GM23338 (cell line): ENCODE measurements at regions not wholly inside any gene's neighbourhood (a gene's known extent, or its start where the extent isn't known, plus 50 kb on each side); places are given as distances from the start of the nearest gene placed in this dataset.

ENCODE experiments used
- ATAC-seq: fragments of 200-7000 bp; cut with Tn5 transposase; 3 replicates; pipeline ENCODE4 v1.9.1; 2020
- DNase-seq: peaks from one replicate; pipeline ENCODE4 v3.0.0-alpha.2; 2015; ENCODE audit warnings: low spot score
- H2AFZ ChIP-seq: fragments of 200-600 bp; sonication (generic); 2 replicates; pipeline ENCODE4 v1.8.0; 2016; ENCODE audit warnings: antibody characterized with exemption, mild to moderate bottlenecking, moderate library complexity
- H3F3A ChIP-seq: fragments of 200-600 bp; sonication (generic); replicated peaks from 2 replicates; pipeline ENCODE4 v1.8.0; 2017; ENCODE audit warnings: antibody characterized with exemption, mixed run types, low read depth
- H3K27ac ChIP-seq: fragments of 200-600 bp; sonication (generic); 2 replicates; pipeline ENCODE4 v1.6.1; 2016; ENCODE audit warnings: low read depth
- H3K27me3 ChIP-seq: fragments of 200-600 bp; sonication (generic); 2 replicates; pipeline ENCODE4 v1.8.0; 2016; ENCODE audit warnings: mild to moderate bottlenecking, mixed run types, moderate library complexity; ENCODE audit not compliant: insufficient read depth
- H3K36me3 ChIP-seq: fragments of 200-600 bp; sonication (generic); 2 replicates; pipeline ENCODE4 v1.8.0; 2016; ENCODE audit warnings: mild to moderate bottlenecking; ENCODE audit not compliant: insufficient read depth
- H3K4me1 ChIP-seq: fragments of 200-600 bp; sonication (generic); 2 replicates; pipeline ENCODE4 v1.8.0; 2016; ENCODE audit warnings: mild to moderate bottlenecking, moderate library complexity; ENCODE audit not compliant: insufficient read depth
- H3K4me2 ChIP-seq: fragments of 200-600 bp; sonication (generic); 2 replicates; pipeline ENCODE4 v1.7.1; 2017; ENCODE audit warnings: mixed run types
- H3K4me3 ChIP-seq: fragments of 200-600 bp; sonication (generic); 2 replicates; pipeline ENCODE4 v1.6.1; 2016; ENCODE audit warnings: mixed run types
- H3K79me2 ChIP-seq: fragments of 200-600 bp; sonication (generic); replicated peaks from 2 replicates; pipeline ENCODE4 v1.8.0; 2017; ENCODE audit warnings: mild to moderate bottlenecking; ENCODE audit not compliant: insufficient read depth
- H3K9me2 ChIP-seq: fragments of 200-600 bp; sonication (generic); 2 replicates; pipeline ENCODE4 v1.8.0; 2017; ENCODE audit not compliant: insufficient read depth
- H4K20me1 ChIP-seq: fragments of 200-600 bp; sonication (generic); replicated peaks from 2 replicates; pipeline ENCODE4 v1.8.0; 2017; ENCODE audit warnings: mild to moderate bottlenecking; ENCODE audit not compliant: insufficient read depth
- H3K27ac Mint-ChIP-seq: 2 replicates; pipeline ENCODE4 v1.8.0; 2020; ENCODE audit warnings: inconsistent platforms, mild to moderate bottlenecking, moderate library complexity, mixed read lengths
- H3K27me3 Mint-ChIP-seq: 3 replicates; pipeline ENCODE4 v1.8.0; 2022; ENCODE audit warnings: low read depth, mild to moderate bottlenecking, moderate library complexity, mixed read lengths, inconsistent platforms; ENCODE audit not compliant: insufficient read depth, poor library complexity
- H3K36me3 Mint-ChIP-seq: 3 replicates; pipeline ENCODE4 v1.8.0; 2021; ENCODE audit warnings: low read depth, mild to moderate bottlenecking, inconsistent platforms, moderate library complexity, mixed read lengths
- H3K4me1 Mint-ChIP-seq: 3 replicates; pipeline ENCODE4 v1.8.0; 2020; ENCODE audit warnings: mild to moderate bottlenecking, inconsistent platforms, mixed read lengths
- H3K4me3 Mint-ChIP-seq: 3 replicates; pipeline ENCODE4 v1.8.0; 2021; ENCODE audit warnings: moderate library complexity, mild to moderate bottlenecking, inconsistent platforms, mixed read lengths
- H3K9me3 Mint-ChIP-seq: 3 replicates; pipeline ENCODE4 v1.8.0; 2020; ENCODE audit warnings: moderate library complexity, mild to moderate bottlenecking, inconsistent platforms, mixed read lengths
- CREB1 ChIP-seq: fragments of 250-450 bp; sonication (Bioruptor Pico); IDR thresholded peaks from 2 replicates; pipeline ENCODE4 v1.5.0; 2020; ENCODE audit warnings: low read depth, mild to moderate bottlenecking, moderate library complexity
- CTCF ChIP-seq, 2 experiments: fragments of 200-600 bp in 1 of 2; sonication (generic) in 1 of 2; conservative IDR thresholded peaks; 2 replicates each; pipeline versions ENCODE4 v1.5.1 to v1.6.1; 2016 to 2017; ENCODE audit warnings: antibody characterized with exemption in 2 of 2, low read depth in 2 of 2, mild to moderate bottlenecking in 2 of 2, moderate library complexity in 1 of 2
- EZH2 ChIP-seq: fragments of 200-600 bp; sonication (generic); IDR thresholded peaks from one replicate; pipeline ENCODE4 v1.8.0; 2017; ENCODE audit warnings: antibody characterized with exemption, mild to moderate bottlenecking, low read depth; ENCODE audit not compliant: unreplicated experiment
- EZH2phosphoT487 ChIP-seq: fragments of 200-600 bp; sonication (generic); IDR thresholded peaks from one replicate; pipeline ENCODE4 v1.8.1; 2018; ENCODE audit warnings: antibody characterized with exemption; ENCODE audit not compliant: unreplicated experiment
- JUNB ChIP-seq: IDR thresholded peaks from one replicate; pipeline ENCODE4 v1.6.1; 2016; ENCODE audit warnings: antibody characterized with exemption; ENCODE audit not compliant: unreplicated experiment
- NANOG ChIP-seq: IDR thresholded peaks from 2 replicates; pipeline ENCODE4 v1.6.1; 2016; ENCODE audit warnings: antibody characterized with exemption, borderline replicate concordance
- POLR2AphosphoS5 ChIP-seq: IDR thresholded peaks from 2 replicates; pipeline ENCODE4 v1.6.1; 2016; ENCODE audit warnings: antibody characterized with exemption, low read depth
- REST ChIP-seq: IDR thresholded peaks from one replicate; pipeline ENCODE4 v1.6.1; 2018; ENCODE audit warnings: antibody characterized with exemption; ENCODE audit not compliant: unreplicated experiment
- STAT1 ChIP-seq: IDR thresholded peaks from one replicate; pipeline ENCODE4 v1.6.1; 2016; ENCODE audit warnings: antibody characterized with exemption; ENCODE audit not compliant: unreplicated experiment
- ZNF114 ChIP-seq: fragments of 250-450 bp; sonication (Bioruptor Pico); IDR thresholded peaks from 2 replicates; pipeline ENCODE4 v1.5.0; 2020; ENCODE audit warnings: mild to moderate bottlenecking, moderate library complexity
- ZNF331 ChIP-seq: fragments of 250-450 bp; sonication (Bioruptor Pico); IDR thresholded peaks from 2 replicates; pipeline ENCODE4 v1.5.0; 2020; ENCODE audit warnings: low read depth, mild to moderate bottlenecking, moderate library complexity
- TF ChIP-seq, protein P1 (sequence below): fragments of 250-450 bp; sonication (Bioruptor Pico); IDR thresholded peaks from 2 replicates; pipeline ENCODE4 v1.5.0; 2020; ENCODE audit warnings: mild to moderate bottlenecking, moderate library complexity
- TF ChIP-seq, protein P2 (sequence below): IDR thresholded peaks from 2 replicates; pipeline ENCODE4 v1.6.1; 2016; ENCODE audit warnings: antibody characterized with exemption

- Histone ChIP-seq H3K4me2 (no peak overlapping the region), H2AFZ (no peak overlapping the region; the same call in 1 of the 2 replicates), H3K9me2 (0 out of 2 replicates have a peak, but pooled peaks cover 8% of the 10 kb centered on the region), H3K4me3 (no peak overlapping the region), H3K27me3 (no peaks in the 10 kb centered on the region), H3K4me1 (no peaks in the 10 kb centered on the region), H3K27ac (no peak overlapping the region), H3K79me2 (no peaks in the 10 kb centered on the region), H3F3A (no peaks in the 10 kb centered on the region), H3K36me3 (no peaks in the 10 kb centered on the region), H4K20me1 (no peaks in the 10 kb centered on the region)
- no peak for ATAC-seq
- Mint-ChIP-seq H3K36me3 (peaks cover 15% of the 10 kb centered on the region), H3K27me3 (no peaks in the 10 kb centered on the region), H3K9me3 (peaks cover 19% of the 10 kb centered on the region), H3K4me3 (no peak overlapping the region), H3K4me1 (no peaks in the 10 kb centered on the region), H3K27ac (no peak overlapping the region)
- TF ChIP-seq POLR2AphosphoS5 (no peak), EZH2 (no peak), ZNF114 (CRISPR knock-in tag) (no peak), ZNF331 (CRISPR knock-in tag) (no peak), NANOG (no peak), EZH2phosphoT487 (no peak), REST (no peak), CREB1 (CRISPR knock-in tag) (no peak), JUNB (no peak), CTCF (conservative IDR thresholded peaks at IDR 0.05; ENCODE audit: low read depth in 2 of 2) (no peak), STAT1 (no peak)
- TF ChIP-seq, protein P1, sequence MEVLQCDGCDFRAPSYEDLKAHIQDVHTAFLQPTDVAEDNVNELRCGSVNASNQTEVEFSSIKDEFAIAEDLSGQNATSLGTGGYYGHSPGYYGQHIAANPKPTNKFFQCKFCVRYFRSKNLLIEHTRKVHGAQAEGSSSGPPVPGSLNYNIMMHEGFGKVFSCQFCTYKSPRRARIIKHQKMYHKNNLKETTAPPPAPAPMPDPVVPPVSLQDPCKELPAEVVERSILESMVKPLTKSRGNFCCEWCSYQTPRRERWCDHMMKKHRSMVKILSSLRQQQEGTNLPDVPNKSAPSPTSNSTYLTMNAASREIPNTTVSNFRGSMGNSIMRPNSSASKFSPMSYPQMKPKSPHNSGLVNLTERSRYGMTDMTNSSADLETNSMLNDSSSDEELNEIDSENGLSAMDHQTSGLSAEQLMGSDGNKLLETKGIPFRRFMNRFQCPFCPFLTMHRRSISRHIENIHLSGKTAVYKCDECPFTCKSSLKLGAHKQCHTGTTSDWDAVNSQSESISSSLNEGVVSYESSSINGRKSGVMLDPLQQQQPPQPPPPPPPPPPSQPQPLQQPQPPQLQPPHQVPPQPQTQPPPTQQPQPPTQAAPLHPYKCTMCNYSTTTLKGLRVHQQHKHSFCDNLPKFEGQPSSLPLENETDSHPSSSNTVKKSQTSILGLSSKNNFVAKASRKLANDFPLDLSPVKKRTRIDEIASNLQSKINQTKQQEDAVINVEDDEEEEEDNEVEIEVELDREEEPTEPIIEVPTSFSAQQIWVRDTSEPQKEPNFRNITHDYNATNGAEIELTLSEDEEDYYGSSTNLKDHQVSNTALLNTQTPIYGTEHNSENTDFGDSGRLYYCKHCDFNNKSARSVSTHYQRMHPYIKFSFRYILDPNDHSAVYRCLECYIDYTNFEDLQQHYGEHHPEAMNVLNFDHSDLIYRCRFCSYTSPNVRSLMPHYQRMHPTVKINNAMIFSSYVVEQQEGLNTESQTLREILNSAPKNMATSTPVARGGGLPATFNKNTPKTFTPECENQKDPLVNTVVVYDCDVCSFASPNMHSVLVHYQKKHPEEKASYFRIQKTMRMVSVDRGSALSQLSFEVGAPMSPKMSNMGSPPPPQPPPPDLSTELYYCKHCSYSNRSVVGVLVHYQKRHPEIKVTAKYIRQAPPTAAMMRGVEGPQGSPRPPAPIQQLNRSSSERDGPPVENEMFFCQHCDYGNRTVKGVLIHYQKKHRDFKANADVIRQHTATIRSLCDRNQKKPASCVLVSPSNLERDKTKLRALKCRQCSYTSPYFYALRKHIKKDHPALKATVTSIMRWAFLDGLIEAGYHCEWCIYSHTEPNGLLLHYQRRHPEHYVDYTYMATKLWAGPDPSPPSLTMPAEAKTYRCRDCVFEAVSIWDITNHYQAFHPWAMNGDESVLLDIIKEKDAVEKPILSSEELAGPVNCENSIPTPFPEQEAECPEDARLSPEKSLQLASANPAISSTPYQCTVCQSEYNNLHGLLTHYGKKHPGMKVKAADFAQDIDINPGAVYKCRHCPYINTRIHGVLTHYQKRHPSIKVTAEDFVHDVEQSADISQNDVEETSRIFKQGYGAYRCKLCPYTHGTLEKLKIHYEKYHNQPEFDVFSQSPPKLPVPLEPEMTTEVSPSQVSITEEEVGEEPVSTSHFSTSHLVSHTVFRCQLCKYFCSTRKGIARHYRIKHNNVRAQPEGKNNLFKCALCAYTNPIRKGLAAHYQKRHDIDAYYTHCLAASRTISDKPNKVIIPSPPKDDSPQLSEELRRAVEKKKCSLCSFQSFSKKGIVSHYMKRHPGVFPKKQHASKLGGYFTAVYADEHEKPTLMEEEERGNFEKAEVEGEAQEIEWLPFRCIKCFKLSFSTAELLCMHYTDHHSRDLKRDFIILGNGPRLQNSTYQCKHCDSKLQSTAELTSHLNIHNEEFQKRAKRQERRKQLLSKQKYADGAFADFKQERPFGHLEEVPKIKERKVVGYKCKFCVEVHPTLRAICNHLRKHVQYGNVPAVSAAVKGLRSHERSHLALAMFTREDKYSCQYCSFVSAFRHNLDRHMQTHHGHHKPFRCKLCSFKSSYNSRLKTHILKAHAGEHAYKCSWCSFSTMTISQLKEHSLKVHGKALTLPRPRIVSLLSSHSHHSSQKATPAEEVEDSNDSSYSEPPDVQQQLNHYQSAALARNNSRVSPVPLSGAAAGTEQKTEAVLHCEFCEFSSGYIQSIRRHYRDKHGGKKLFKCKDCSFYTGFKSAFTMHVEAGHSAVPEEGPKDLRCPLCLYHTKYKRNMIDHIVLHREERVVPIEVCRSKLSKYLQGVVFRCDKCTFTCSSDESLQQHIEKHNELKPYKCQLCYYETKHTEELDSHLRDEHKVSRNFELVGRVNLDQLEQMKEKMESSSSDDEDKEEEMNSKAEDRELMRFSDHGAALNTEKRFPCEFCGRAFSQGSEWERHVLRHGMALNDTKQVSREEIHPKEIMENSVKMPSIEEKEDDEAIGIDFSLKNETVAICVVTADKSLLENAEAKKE (CRISPR knock-in tag) = no peak
- TF ChIP-seq, protein P2, sequence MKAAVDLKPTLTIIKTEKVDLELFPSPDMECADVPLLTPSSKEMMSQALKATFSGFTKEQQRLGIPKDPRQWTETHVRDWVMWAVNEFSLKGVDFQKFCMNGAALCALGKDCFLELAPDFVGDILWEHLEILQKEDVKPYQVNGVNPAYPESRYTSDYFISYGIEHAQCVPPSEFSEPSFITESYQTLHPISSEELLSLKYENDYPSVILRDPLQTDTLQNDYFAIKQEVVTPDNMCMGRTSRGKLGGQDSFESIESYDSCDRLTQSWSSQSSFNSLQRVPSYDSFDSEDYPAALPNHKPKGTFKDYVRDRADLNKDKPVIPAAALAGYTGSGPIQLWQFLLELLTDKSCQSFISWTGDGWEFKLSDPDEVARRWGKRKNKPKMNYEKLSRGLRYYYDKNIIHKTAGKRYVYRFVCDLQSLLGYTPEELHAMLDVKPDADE = no peak
- DNase-seq = no peak
Measured at GRCh38 chr6:104134876-104135275, 724.8 kb downstream of the HACE1 start.
